ENCODE measurements at regions not wholly inside any gene's neighbourhood (a gene's known extent, or its start where the extent isn't known, plus 50 kb on each side); places are given as distances from the start of the nearest gene placed in this dataset.
"Not testable (repeated sequence)": the region's sequence is repeated elsewhere in the genome, so short reads cannot be mapped to it uniquely, and the experiment has no call there.

GRCh38 chr22:48490500-48491411 is 1336.9 kb downstream of the BRD1 start:
- Mint-ChIP-seq H3K4me1 (no peaks in the 10 kb centered on the region), H3K27me3 (peaks cover 48% of the 10 kb centered on the region), H3K36me3 (ENCODE audit: low read depth) (no peaks in the 10 kb centered on the region), H3K4me3 (no peak overlapping the region), H3K27ac (no peak overlapping the region), H3K9me3 (no peaks in the 10 kb centered on the region)
- ChIA-PET POLR2A (no interaction called here), CTCF (interaction anchor here (0.5 kb wide), 1 partner anchor 82 kb away, joined by 3 read pairs; no protein-coding TSS in a partner anchor)
- DNase-seq, result no peak

GRCh38 chr22:48489551-48490499 is 1337.8 kb downstream of the BRD1 start:
- Mint-ChIP-seq H3K9me3 (no peaks in the 10 kb centered on the region), H3K4me1 (no peaks in the 10 kb centered on the region), H3K27ac (no peak overlapping the region), H3K27me3 (peaks cover 54% of the 10 kb centered on the region), H3K36me3 (ENCODE audit: low read depth) (no peaks in the 10 kb centered on the region), H3K4me3 (no peak overlapping the region)
- DNase-seq, result no peak
- POLR2A ChIA-PET, result no interaction called here
- CTCF ChIA-PET, result interaction anchor here (0.5 kb wide), 1 partner anchor 81 kb away, joined by 3 read pairs; no protein-coding TSS in a partner anchor

GRCh38 chr22:48488611-48489511 is 1338.8 kb downstream of the BRD1 start:
- DNase-seq, result no peak
- POLR2A ChIA-PET, result no interaction called here
- CTCF ChIA-PET, result no interaction called here
- H3K27ac Mint-ChIP-seq, result no peak overlapping the region
- H3K27me3 Mint-ChIP-seq, result peaks cover 52% of the 10 kb centered on the region
- H3K36me3 Mint-ChIP-seq (ENCODE audit: low read depth), result no peaks in the 10 kb centered on the region
- H3K4me3 Mint-ChIP-seq, result no peak overlapping the region
- H3K4me1 Mint-ChIP-seq, result no peaks in the 10 kb centered on the region
- H3K9me3 Mint-ChIP-seq, result no peaks in the 10 kb centered on the region

DNA sequence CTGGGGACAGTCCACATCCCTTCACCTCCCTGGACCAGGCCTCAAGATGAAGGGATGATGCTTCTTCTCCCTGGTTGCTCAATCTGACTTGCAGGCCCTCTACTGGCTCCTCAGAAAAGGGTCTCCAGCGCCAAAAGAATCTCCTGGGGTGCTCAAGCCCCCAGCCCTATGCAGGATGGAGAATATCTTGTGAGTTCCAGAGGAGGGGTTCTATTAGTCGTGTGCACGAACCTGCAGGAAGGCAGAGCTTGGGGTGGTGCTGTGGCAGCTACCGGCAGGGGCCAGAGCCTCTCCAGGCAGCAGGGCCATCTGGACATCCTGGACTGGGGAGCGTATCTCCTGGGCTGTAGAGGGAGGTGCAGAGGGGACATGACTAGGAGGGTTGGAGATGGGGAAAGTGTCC is 1339.5 kb downstream of the BRD1 start:
- Mint-ChIP-seq H3K4me1 (no peaks in the 10 kb centered on the region), H3K27me3 (peaks cover 52% of the 10 kb centered on the region), H3K36me3 (ENCODE audit: low read depth) (no peaks in the 10 kb centered on the region), H3K9me3 (no peaks in the 10 kb centered on the region), H3K4me3 (no peak overlapping the region), H3K27ac (no peak overlapping the region)
- no peak for DNase-seq
- ChIA-PET CTCF (no interaction called here), POLR2A (no interaction called here)

- H3K27ac Mint-ChIP-seq, result no peak overlapping the region
- ChIA-PET POLR2A (no interaction called here), CTCF (no interaction called here)
- H3K4me1 Mint-ChIP-seq, result no peaks in the 10 kb centered on the region
- no peaks in the 10 kb centered on the region for H3K9me3 Mint-ChIP-seq
- DNase-seq, result no peak
- no peaks in the 10 kb centered on the region for H3K36me3 Mint-ChIP-seq (ENCODE audit: low read depth)
- peaks cover 37% of the 10 kb centered on the region for H3K27me3 Mint-ChIP-seq
- no peak overlapping the region for H3K4me3 Mint-ChIP-seq
Measured at GRCh38 chr22:48486558-48486957, 1341.1 kb downstream of the BRD1 start.

- peaks cover 33% of the 10 kb centered on the region for H3K27me3 Mint-ChIP-seq
- no peak for DNase-seq
- H3K36me3 Mint-ChIP-seq (ENCODE audit: low read depth), result no peaks in the 10 kb centered on the region
- H3K27ac Mint-ChIP-seq, result no peak overlapping the region
- H3K4me1 Mint-ChIP-seq, result no peaks in the 10 kb centered on the region
- no peak overlapping the region for H3K4me3 Mint-ChIP-seq
- CTCF ChIA-PET, result no interaction called here
- no peaks in the 10 kb centered on the region for H3K9me3 Mint-ChIP-seq
- POLR2A ChIA-PET, result no interaction called here
Measured at GRCh38 chr22:48486134-48486532, 1341.5 kb downstream of the BRD1 start.

GRCh38 chr22:48485149-48486133 is 1342.2 kb downstream of the BRD1 start:
- ChIA-PET POLR2A (no interaction called here), CTCF (no interaction called here)
- Mint-ChIP-seq H3K4me3 (no peak overlapping the region), H3K4me1 (no peaks in the 10 kb centered on the region), H3K27me3 (peaks cover 28% of the 10 kb centered on the region), H3K9me3 (no peaks in the 10 kb centered on the region), H3K27ac (no peak overlapping the region), H3K36me3 (ENCODE audit: low read depth) (no peaks in the 10 kb centered on the region)
- DNase-seq, result no peak

DNA sequence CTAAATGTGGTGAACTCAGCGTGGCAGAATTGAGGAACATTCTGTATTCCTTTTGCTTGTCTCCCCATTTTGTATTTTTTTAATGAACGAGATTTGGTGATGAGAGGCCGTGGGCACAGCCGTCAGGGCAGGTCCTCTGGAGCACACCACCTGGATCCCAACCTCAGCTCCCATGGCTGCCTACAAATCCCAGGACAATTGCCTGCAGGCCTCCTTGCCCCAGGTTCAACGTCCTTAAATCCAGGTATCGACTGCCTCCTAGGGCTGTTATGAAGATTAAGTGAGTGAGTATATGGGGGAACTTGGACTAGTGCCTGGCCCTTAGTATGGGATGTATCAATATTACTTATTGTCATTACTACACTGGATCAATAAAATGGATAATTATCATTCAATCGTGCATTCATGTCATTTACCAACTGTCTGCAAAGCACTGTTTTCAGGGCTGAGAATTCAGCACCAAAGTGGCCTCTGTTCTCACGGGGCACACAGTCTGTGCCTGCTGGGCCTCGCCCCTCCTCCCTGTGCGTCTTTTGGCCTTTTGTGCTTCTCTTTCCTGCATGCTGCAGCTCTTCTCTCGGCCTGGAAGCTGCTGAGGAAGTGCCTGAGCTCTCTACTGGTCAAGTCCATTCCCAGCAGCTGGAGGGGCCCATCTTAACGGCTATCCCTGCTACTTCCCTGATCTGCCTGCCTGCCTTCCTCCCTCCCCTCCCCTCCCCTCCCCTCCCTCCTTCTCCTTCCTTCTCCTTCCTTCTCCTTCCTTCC is 1343.7 kb downstream of the BRD1 start:
- H3K27ac Mint-ChIP-seq, result no peak overlapping the region
- H3K27me3 Mint-ChIP-seq, result peaks cover 27% of the 10 kb centered on the region
- H3K9me3 Mint-ChIP-seq, result no peaks in the 10 kb centered on the region
- ChIA-PET CTCF (no interaction called here), POLR2A (no interaction called here)
- H3K4me1 Mint-ChIP-seq, result no peaks in the 10 kb centered on the region
- H3K4me3 Mint-ChIP-seq, result no peak overlapping the region
- no peaks in the 10 kb centered on the region for H3K36me3 Mint-ChIP-seq (ENCODE audit: low read depth)
- DNase-seq, result no peak

DNA sequence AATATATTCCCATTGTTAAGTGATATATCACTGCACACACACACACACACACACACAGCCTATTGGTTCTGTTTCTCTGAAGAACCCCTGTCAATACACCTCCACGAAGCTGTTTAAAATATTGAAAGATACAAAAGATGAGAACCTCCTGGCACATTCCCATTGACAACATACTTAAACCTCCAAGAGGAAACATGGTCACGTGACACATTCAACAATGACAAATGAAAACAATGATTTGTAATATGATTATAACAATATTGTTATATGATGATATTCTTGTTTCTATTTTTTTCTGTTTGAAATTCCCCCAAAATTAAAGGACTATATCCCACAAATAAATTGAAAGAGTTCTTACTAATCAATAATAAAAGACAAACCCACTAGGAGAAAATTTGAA is 1344.9 kb downstream of the BRD1 start:
- Mint-ChIP-seq H3K9me3 (no peaks in the 10 kb centered on the region), H3K27ac (no peak overlapping the region), H3K36me3 (ENCODE audit: low read depth) (no peaks in the 10 kb centered on the region), H3K4me3 (no peak overlapping the region), H3K27me3 (peaks cover 16% of the 10 kb centered on the region), H3K4me1 (no peaks in the 10 kb centered on the region)
- no peak for DNase-seq
- POLR2A ChIA-PET, result no interaction called here
- CTCF ChIA-PET, result no interaction called here

DNA sequence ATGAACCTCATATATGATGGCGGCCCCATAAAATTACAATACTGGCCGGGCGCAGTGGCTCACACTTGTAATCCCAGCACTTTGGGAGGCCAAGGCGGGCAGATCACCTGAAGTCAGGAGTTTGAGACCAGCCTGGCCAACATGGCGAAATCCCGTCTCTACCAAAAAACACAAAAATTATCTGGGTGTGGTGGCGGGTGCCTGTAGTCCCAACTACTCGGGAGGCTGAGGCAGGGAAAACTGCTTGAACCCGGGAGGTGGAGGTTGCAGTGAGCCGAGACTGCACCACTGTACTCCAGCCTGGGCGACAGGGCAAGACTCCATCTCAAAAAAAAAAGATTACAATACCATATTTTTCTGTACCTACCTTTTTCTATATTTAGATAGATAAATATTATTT is 1345.5 kb downstream of the BRD1 start:
- DNase-seq; H3K27ac Mint-ChIP-seq; CTCF ChIA-PET; H3K9me3 Mint-ChIP-seq; H3K36me3 Mint-ChIP-seq (ENCODE audit: low read depth); H3K4me3 Mint-ChIP-seq; H3K4me1 Mint-ChIP-seq; POLR2A ChIA-PET: not testable (repeated sequence)
- H3K27me3 Mint-ChIP-seq, result peaks cover 10% of the 10 kb centered on the region

- Mint-ChIP-seq H3K27ac (no peak overlapping the region), H3K27me3 (peaks cover 6% of the 10 kb centered on the region), H3K9me3 (no peaks in the 10 kb centered on the region), H3K4me3 (no peak overlapping the region), H3K36me3 (ENCODE audit: low read depth) (no peaks in the 10 kb centered on the region), H3K4me1 (no peaks in the 10 kb centered on the region)
- no peak for DNase-seq
- ChIA-PET POLR2A (no interaction called here), CTCF (no interaction called here)
Measured at GRCh38 chr22:48481748-48482147, 1345.9 kb downstream of the BRD1 start.

Measured in activated CD4-positive, alpha-beta T cell treated with anti-CD3 and anti-CD28 coated beads, Interleukin-2, amount 10 ng/mL, durations not matched to agents 7 days and 5 days (primary cell).